Endodermal cell (in vitro differentiated cells): ENCODE measurements at regions not wholly inside any gene's neighbourhood (a gene's known extent, or its start where the extent isn't known, plus 50 kb on each side); places are given as distances from the start of the nearest gene placed in this dataset.

Source experiments
- DNase-seq: peaks from one replicate; pipeline ENCODE4 v3.0.0-alpha.2; 2017
- H3K27ac ChIP-seq: 2 replicates; pipeline ENCODE4 v1.5.1; 2013; ENCODE audit warnings: mild to moderate bottlenecking, low read depth, low read length, moderate library complexity
- H3K27me3 ChIP-seq: 2 replicates; pipeline ENCODE4 v1.6.1; 2013; ENCODE audit warnings: mild to moderate bottlenecking, low read length, moderate library complexity; ENCODE audit not compliant: insufficient read depth, control insufficient read depth, poor library complexity, severe bottlenecking
- H3K36me3 ChIP-seq: 2 replicates; pipeline ENCODE4 v1.7.0; 2013; ENCODE audit warnings: mild to moderate bottlenecking, low read length, moderate library complexity; ENCODE audit not compliant: control insufficient read depth, insufficient read depth
- H3K4me1 ChIP-seq: one replicate; pipeline ENCODE4 v1.7.0; 2013; ENCODE audit warnings: low read length; ENCODE audit not compliant: control insufficient read depth, insufficient read depth
- H3K4me3 ChIP-seq: 2 replicates; pipeline ENCODE4 v1.5.1; 2013; ENCODE audit warnings: mild to moderate bottlenecking, low read length, moderate library complexity
- H3K9ac ChIP-seq: 2 replicates; pipeline ENCODE4 v1.6.1; 2013; ENCODE audit warnings: mild to moderate bottlenecking, low read length, moderate library complexity; ENCODE audit not compliant: poor library complexity, severe bottlenecking; ENCODE audit errors: extremely low read depth
- H3K9me3 ChIP-seq: 2 replicates; pipeline ENCODE4 v1.6.1; 2013; ENCODE audit warnings: mild to moderate bottlenecking, low read length, moderate library complexity; ENCODE audit not compliant: control insufficient read depth
- H3K27ac Mint-ChIP-seq: 2 replicates; pipeline ENCODE4 v1.8.0; 2020; ENCODE audit warnings: mixed read lengths
- H3K27me3 Mint-ChIP-seq: 2 replicates; pipeline ENCODE4 v1.8.0; 2021; ENCODE audit warnings: mild to moderate bottlenecking, mixed read lengths; ENCODE audit not compliant: insufficient read depth
- H3K36me3 Mint-ChIP-seq: 2 replicates; pipeline ENCODE4 v1.8.0; 2020; ENCODE audit warnings: low read depth, mixed read lengths
- H3K4me1 Mint-ChIP-seq: 2 replicates; pipeline ENCODE4 v1.8.0; 2020; ENCODE audit warnings: mixed read lengths
- H3K4me3 Mint-ChIP-seq: 2 replicates; pipeline ENCODE4 v1.8.0; 2020; ENCODE audit warnings: mild to moderate bottlenecking, moderate library complexity, mixed read lengths
- H3K9me3 Mint-ChIP-seq: 2 replicates; pipeline ENCODE4 v1.8.0; 2020; ENCODE audit warnings: mild to moderate bottlenecking, mixed read lengths
- WGBS, 2 experiments: methylation state at CpG; one replicate each; pipeline versions ENCODE4 v1.1.5 to v1.1.7; 2013; ENCODE audit warnings: missing lambda C conversion rate in 2 of 2, mixed read lengths in 1 of 2; ENCODE audit not compliant: insufficient coverage in 1 of 2, insufficient read length in 1 of 2; 5-methylcytosine and 5-hydroxymethylcytosine counted together
- TF ChIP-seq, protein P1 (sequence below): fragments of 200-600 bp; sonication (generic); conservative IDR thresholded peaks from 2 replicates; pipeline ENCODE4 v1.5.0; 2021; ENCODE audit warnings: antibody characterized with exemption, mild to moderate bottlenecking

DNA sequence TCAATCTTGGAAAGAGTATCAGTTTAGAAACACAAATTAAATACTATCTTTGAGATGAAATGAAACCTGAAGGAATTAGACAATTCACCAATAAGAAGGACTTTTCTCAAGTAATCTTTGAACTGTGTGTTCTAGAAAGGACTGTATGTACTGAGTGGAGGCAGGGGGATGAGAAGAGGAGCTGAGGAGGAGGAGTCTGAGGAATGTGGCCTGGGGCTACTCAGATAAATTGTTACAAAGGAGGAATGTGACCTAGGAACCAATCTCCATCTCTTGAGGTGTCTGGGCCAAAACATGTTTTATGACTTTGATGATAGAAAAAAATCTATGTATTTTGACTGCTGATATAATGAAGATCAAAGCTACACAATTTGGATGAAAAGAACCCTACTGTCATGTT lies 124.3 kb upstream of the ANKRD55 start:
- Histone ChIP-seq H3K9me3 (no peaks in the 10 kb centered on the region), H3K27ac (no peak overlapping the region), H3K27me3 (no peaks in the 10 kb centered on the region), H3K4me3 (no peak overlapping the region), H3K9ac (no peak overlapping the region), H3K36me3 (no peaks in the 10 kb centered on the region), H3K4me1 (peaks cover 7% of the 10 kb centered on the region)
- no peak overlapping the region for H3K4me3 Mint-ChIP-seq
- no peak overlapping the region for H3K27ac Mint-ChIP-seq
- peaks cover 2% of the 10 kb centered on the region for H3K27me3 Mint-ChIP-seq
- DNase-seq: no peak
- TF ChIP-seq, protein P1, sequence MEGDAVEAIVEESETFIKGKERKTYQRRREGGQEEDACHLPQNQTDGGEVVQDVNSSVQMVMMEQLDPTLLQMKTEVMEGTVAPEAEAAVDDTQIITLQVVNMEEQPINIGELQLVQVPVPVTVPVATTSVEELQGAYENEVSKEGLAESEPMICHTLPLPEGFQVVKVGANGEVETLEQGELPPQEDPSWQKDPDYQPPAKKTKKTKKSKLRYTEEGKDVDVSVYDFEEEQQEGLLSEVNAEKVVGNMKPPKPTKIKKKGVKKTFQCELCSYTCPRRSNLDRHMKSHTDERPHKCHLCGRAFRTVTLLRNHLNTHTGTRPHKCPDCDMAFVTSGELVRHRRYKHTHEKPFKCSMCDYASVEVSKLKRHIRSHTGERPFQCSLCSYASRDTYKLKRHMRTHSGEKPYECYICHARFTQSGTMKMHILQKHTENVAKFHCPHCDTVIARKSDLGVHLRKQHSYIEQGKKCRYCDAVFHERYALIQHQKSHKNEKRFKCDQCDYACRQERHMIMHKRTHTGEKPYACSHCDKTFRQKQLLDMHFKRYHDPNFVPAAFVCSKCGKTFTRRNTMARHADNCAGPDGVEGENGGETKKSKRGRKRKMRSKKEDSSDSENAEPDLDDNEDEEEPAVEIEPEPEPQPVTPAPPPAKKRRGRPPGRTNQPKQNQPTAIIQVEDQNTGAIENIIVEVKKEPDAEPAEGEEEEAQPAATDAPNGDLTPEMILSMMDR: no peak
- H3K36me3 Mint-ChIP-seq: no peaks in the 10 kb centered on the region
- H3K9me3 Mint-ChIP-seq: no peaks in the 10 kb centered on the region
- H3K4me1 Mint-ChIP-seq: peaks cover 20% of the 10 kb centered on the region

DNA sequence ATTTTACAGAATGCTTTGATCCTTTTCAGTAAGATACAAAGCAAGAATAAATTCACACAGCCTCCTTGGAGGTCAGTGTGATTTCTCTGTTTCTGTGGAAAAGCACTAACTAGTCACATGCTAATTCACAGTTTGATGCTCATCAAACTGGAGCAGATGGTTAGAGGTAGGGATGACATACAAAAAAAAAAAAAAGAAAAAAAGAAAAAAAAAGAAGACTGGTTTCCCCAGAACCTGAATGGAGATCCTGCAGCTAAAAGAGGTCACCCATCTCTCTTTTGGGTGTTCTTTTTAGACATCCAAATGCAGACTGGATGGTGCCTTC lies 123.7 kb upstream of the ANKRD55 start:
- H3K36me3 ChIP-seq: no peaks in the 10 kb centered on the region
- no peaks in the 10 kb centered on the region for H3K9me3 Mint-ChIP-seq
- peak overlapping the region; percentile 21 for H3K4me3 ChIP-seq
- peaks cover 7% of the 10 kb centered on the region for H3K4me1 ChIP-seq
- TF ChIP-seq, protein P1: no peak
- H3K9ac ChIP-seq: no peak overlapping the region
- no peak overlapping the region for H3K4me3 Mint-ChIP-seq
- no peaks in the 10 kb centered on the region for H3K27me3 ChIP-seq
- no peaks in the 10 kb centered on the region for H3K9me3 ChIP-seq
- H3K27ac ChIP-seq: no peak overlapping the region
- no peak overlapping the region for H3K27ac Mint-ChIP-seq
- H3K4me1 Mint-ChIP-seq: peaks cover 20% of the 10 kb centered on the region
- H3K36me3 Mint-ChIP-seq: no peaks in the 10 kb centered on the region
- H3K27me3 Mint-ChIP-seq: peaks cover 2% of the 10 kb centered on the region
- no peak for DNase-seq

DNA sequence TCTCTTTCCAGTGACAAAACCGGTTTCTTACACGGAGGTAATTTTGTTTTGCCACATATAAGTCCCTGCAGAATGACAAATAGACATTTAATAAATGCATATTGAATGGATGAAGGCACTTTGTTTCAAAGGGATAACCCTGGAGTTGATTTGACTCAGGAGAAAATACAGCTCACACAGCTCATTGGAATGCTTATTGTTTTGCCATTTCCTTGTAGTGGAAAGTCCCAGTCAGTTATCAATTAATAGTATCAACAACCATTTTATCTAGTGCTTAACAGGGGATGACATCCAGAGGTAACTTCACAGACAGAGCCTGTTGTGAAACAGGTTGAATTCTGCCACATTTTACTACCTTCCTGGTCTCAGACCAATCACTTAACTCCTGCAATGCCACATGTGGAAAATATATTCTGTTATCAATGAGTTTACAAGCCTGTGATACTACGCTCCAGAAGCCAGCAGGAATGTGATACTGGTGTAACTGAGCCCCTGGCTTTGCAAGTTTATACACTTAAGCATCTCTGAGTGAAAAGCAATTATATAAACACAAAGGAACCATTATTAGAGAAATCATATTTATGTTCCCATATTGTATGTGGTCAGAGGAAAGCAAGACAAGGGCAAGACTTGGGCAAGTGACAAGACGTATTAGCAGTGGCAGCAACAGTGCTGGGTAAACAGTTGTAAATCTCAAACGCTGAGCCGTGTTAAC lies 123.1 kb upstream of the ANKRD55 start:
- Histone ChIP-seq H3K4me1 (peaks cover 7% of the 10 kb centered on the region), H3K27me3 (no peaks in the 10 kb centered on the region), H3K36me3 (no peaks in the 10 kb centered on the region), H3K9ac (no peak overlapping the region), H3K27ac (no peak overlapping the region), H3K9me3 (no peaks in the 10 kb centered on the region), H3K4me3 (peak overlapping the region; percentile 21)
- Mint-ChIP-seq H3K27ac (no peak overlapping the region), H3K4me1 (peaks cover 20% of the 10 kb centered on the region), H3K36me3 (no peaks in the 10 kb centered on the region), H3K27me3 (peaks cover 2% of the 10 kb centered on the region), H3K4me3 (no peak overlapping the region), H3K9me3 (no peaks in the 10 kb centered on the region)
- TF ChIP-seq, protein P1: no peak
- DNase-seq: no peak
- 87% methylated on average over 4 to 6 of the region's 6 CpGs for WGBS, 2 experiments
